WTC11 (cell line): ENCODE measurements at regions not wholly inside any gene's neighbourhood (a gene's known extent, or its start where the extent isn't known, plus 50 kb on each side); places are given as distances from the start of the nearest gene placed in this dataset.

Experiments used
- ATF3 ChIP-seq: sonication (generic); formaldehyde crosslinking; conservative IDR thresholded peaks from 2 replicates; pipeline ENCODE4 v1.8.1; 2022; ENCODE audit warnings: mild to moderate bottlenecking, missing genetic modification reagents
- CBFB ChIP-seq: sonication (generic); formaldehyde crosslinking; IDR thresholded peaks from 2 replicates; pipeline ENCODE4 v1.8.1; 2022; ENCODE audit warnings: mild to moderate bottlenecking, low read depth, missing genetic modification reagents
- CREB1 ChIP-seq: sonication (generic); formaldehyde crosslinking; IDR thresholded peaks from 2 replicates; pipeline ENCODE4 v1.8.0; 2023; ENCODE audit warnings: mild to moderate bottlenecking, missing genetic modification reagents
- CTCF ChIP-seq: fragments of 200-600 bp; IDR thresholded peaks from 2 replicates; pipeline ENCODE4 v1.8.0; 2022; ENCODE audit warnings: antibody characterized with exemption
- E2F1 ChIP-seq: sonication (generic); formaldehyde crosslinking; IDR thresholded peaks from 2 replicates; pipeline ENCODE4 v1.8.0; 2022; ENCODE audit warnings: mild to moderate bottlenecking, missing genetic modification reagents
- E2F4 ChIP-seq: sonication (generic); formaldehyde crosslinking; IDR thresholded peaks from 2 replicates; pipeline ENCODE4 v1.8.1; 2022; ENCODE audit warnings: low read depth, mild to moderate bottlenecking, moderate library complexity, missing genetic modification reagents, borderline replicate concordance
- E2F5 ChIP-seq: sonication (generic); formaldehyde crosslinking; IDR thresholded peaks from 2 replicates; pipeline ENCODE4 v1.8.1; 2022; ENCODE audit warnings: mild to moderate bottlenecking, moderate library complexity, missing genetic modification reagents
- ESRRA ChIP-seq: sonication (generic); formaldehyde crosslinking; IDR thresholded peaks from 2 replicates; pipeline ENCODE4 v1.8.1; 2022; ENCODE audit warnings: mild to moderate bottlenecking, missing genetic modification reagents, borderline replicate concordance
- FOXP4 ChIP-seq: sonication (generic); formaldehyde crosslinking; IDR thresholded peaks from 2 replicates; pipeline ENCODE4 v1.8.0; 2022; ENCODE audit warnings: mild to moderate bottlenecking, missing genetic modification reagents
- HMGXB4 ChIP-seq: sonication (generic); formaldehyde crosslinking; IDR thresholded peaks from 2 replicates; pipeline ENCODE4 v1.8.1; 2023; ENCODE audit warnings: mild to moderate bottlenecking, moderate library complexity, missing genetic modification reagents
- MAX ChIP-seq: sonication (generic); formaldehyde crosslinking; IDR thresholded peaks from 2 replicates; pipeline ENCODE4 v1.8.0; 2022; ENCODE audit warnings: mild to moderate bottlenecking, missing genetic modification reagents

GRCh38 chr4:143021384-143021783 is 163.3 kb upstream of the USP38 start:
- no peak for TF ChIP-seq MAX (CRISPR knock-in tag)
- no peak for TF ChIP-seq CTCF
- no peak for TF ChIP-seq CBFB (CRISPR knock-in tag)
- no peak for TF ChIP-seq E2F5 (CRISPR knock-in tag)
- TF ChIP-seq ESRRA (CRISPR knock-in tag) = no peak
- TF ChIP-seq E2F1 (CRISPR knock-in tag) = no peak
- no peak for TF ChIP-seq ATF3 (CRISPR knock-in tag)
- no peak for TF ChIP-seq E2F4 (CRISPR knock-in tag)
- TF ChIP-seq CREB1 (CRISPR knock-in tag) = no peak
- TF ChIP-seq FOXP4 (CRISPR knock-in tag) = no peak
- TF ChIP-seq HMGXB4 (CRISPR knock-in tag) = no peak
